Peyer's patch (tissue), 4 donors: ENCODE measurements at regions not wholly inside any gene's neighbourhood (a gene's known extent, or its start where the extent isn't known, plus 50 kb on each side); places are given as distances from the start of the nearest gene placed in this dataset.

Experiments
- DNase-seq, 3 donors: peaks; one replicate each; pipeline ENCODE4 v3.0.0-alpha.2; 2017 to 2019
- H3K27ac ChIP-seq, 4 donors: fragments of 200-600 bp; sonication (generic); one replicate each; pipeline ENCODE4 v1.5.1; 2016 to 2019
- H3K27me3 ChIP-seq, 2 donors: fragments of 200-600 bp; sonication (generic); one replicate each; pipeline ENCODE4 v1.5.1; 2019
- H3K36me3 ChIP-seq, 3 donors: fragments of 200-600 bp; sonication (generic); one replicate each; pipeline ENCODE4 v1.5.1; 2016 to 2019
- H3K4me1 ChIP-seq, 4 donors: fragments of 200-600 bp; sonication (generic); one replicate each; pipeline ENCODE4 v1.5.1; 2016 to 2019
- H3K4me3 ChIP-seq, 4 donors: fragments of 200-600 bp; sonication (generic); 1 replicate in 3 of 4; 2 replicates in 1 of 4; pipeline ENCODE4 v1.5.1; 2016 to 2019; ENCODE audit warnings: mild to moderate bottlenecking in 1 of 4
- H3K9me3 ChIP-seq, 4 donors: fragments of 200-600 bp; sonication (generic); one replicate each; pipeline ENCODE4 v1.5.1; 2016 to 2019; ENCODE audit warnings: mild to moderate bottlenecking in 1 of 4
- POLR2A ChIP-seq, 2 donors: fragments of 450-650 bp; IDR thresholded peaks; one replicate each; pipeline ENCODE4 v1.5.1; 2017; ENCODE audit warnings: antibody characterized with exemption in 2 of 2, mild to moderate bottlenecking in 2 of 2, moderate library complexity in 2 of 2
- TF ChIP-seq, protein P1 (sequence below), 6 experiments: fragments of 450-650 bp in 4 of 6; fragments of 200-600 bp in 2 of 6; sonication (generic) in 1 of 6; IDR thresholded peaks; one replicate each; pipeline ENCODE4 v1.5.1; 2017 to 2019; ENCODE audit warnings: antibody characterized with exemption in 6 of 6, mild to moderate bottlenecking in 3 of 6, moderate library complexity in 1 of 6

GRCh38 chr13:81987677-81988357 lies 1646.9 kb upstream of the SPRY2 start:
- no peak for DNase-seq
- H3K4me3 ChIP-seq: no peak overlapping the region
- H3K27me3 ChIP-seq: no peaks in the 10 kb centered on the region
- H3K27ac ChIP-seq: no peak overlapping the region
- no peaks in the 10 kb centered on the region for H3K4me1 ChIP-seq
- H3K9me3 ChIP-seq: peaks cover 0 to 5% (median 0%) of the 10 kb centered on the region in 4 donors
- TF ChIP-seq POLR2A (IDR thresholded peaks at IDR 0.05): no peak
- TF ChIP-seq, protein P1, sequence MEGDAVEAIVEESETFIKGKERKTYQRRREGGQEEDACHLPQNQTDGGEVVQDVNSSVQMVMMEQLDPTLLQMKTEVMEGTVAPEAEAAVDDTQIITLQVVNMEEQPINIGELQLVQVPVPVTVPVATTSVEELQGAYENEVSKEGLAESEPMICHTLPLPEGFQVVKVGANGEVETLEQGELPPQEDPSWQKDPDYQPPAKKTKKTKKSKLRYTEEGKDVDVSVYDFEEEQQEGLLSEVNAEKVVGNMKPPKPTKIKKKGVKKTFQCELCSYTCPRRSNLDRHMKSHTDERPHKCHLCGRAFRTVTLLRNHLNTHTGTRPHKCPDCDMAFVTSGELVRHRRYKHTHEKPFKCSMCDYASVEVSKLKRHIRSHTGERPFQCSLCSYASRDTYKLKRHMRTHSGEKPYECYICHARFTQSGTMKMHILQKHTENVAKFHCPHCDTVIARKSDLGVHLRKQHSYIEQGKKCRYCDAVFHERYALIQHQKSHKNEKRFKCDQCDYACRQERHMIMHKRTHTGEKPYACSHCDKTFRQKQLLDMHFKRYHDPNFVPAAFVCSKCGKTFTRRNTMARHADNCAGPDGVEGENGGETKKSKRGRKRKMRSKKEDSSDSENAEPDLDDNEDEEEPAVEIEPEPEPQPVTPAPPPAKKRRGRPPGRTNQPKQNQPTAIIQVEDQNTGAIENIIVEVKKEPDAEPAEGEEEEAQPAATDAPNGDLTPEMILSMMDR (IDR thresholded peaks at IDR 0.05): no peak
- H3K36me3 ChIP-seq: no peaks in the 10 kb centered on the region

DNA sequence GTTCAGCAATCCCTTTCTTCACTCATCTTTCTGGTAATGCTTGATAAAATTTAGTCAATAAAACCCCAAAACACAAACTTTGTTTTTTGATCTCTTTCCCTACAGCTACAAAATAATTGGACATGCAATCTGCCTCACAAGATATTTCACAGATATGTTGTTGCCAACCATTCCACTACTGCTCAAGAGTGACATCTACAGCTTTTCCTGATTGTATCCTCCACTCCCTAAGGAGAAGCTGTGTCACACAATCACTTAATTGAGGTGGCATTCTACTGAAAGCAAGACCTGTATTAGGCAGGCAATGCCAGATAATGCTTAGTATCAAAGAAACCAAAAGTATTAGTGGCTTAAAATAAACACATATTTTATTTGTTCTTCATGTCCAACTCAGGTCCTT lies 1646.2 kb upstream of the SPRY2 start:
- H3K27me3 ChIP-seq: no peaks in the 10 kb centered on the region
- no peak for TF ChIP-seq POLR2A (IDR thresholded peaks at IDR 0.05)
- TF ChIP-seq, protein P1 (IDR thresholded peaks at IDR 0.05): no peak
- H3K4me1 ChIP-seq: no peaks in the 10 kb centered on the region
- no peak overlapping the region for H3K4me3 ChIP-seq
- H3K36me3 ChIP-seq: no peaks in the 10 kb centered on the region
- DNase-seq: no peak
- H3K27ac ChIP-seq: no peak overlapping the region
- H3K9me3 ChIP-seq: peaks cover 0 to 5% (median 0%) of the 10 kb centered on the region in 4 donors

DNA sequence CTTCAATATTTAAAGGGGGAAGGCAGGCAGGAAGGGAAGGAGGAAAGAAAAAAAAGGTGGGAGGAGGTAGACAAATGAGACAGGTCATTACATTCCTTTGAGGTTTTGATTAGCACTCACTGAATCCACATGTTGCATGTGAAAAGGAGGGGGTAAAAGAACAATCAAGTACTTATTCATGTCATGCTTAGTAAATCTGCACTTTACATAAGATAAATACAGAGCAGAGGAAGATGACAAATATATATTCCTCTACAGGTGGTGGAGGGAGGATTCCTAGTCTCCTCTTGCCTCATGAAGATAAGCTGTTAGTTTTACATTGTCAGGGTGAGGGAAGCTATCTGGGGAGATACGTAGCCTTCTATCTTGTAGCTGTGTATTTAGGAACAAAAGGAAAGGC lies 1645.4 kb upstream of the SPRY2 start:
- TF ChIP-seq, protein P1 (IDR thresholded peaks at IDR 0.05): no peak
- no peak for TF ChIP-seq POLR2A (IDR thresholded peaks at IDR 0.05)

DNA sequence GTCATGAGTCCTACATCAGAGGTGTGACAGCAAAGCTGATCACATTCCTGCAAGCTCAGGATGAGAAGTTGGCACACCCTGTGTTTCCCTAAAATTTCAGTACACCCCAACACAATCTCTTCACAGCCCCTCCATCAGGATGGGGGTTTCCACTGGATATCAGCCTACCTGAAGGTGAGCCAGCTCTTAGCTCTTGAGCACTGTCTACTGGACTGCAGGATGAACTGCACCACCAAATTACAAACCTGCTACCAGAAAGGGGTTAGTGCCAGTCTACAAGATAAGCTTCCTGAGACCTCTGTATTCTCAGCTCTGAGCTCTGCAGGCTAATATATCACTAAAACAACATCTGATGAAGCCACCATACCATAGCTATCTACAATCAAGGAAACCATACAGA lies 1616.2 kb upstream of the SPRY2 start:
- no peak overlapping the region for H3K4me3 ChIP-seq
- no peaks in the 10 kb centered on the region for H3K4me1 ChIP-seq
- no peak for DNase-seq
- no peak for TF ChIP-seq POLR2A (IDR thresholded peaks at IDR 0.05)
- TF ChIP-seq, protein P1 (IDR thresholded peaks at IDR 0.05): no peak
- H3K27ac ChIP-seq: no peak overlapping the region
- no peaks in the 10 kb centered on the region for H3K27me3 ChIP-seq
- no peaks in the 10 kb centered on the region for H3K36me3 ChIP-seq
- H3K9me3 ChIP-seq: no peaks in the 10 kb centered on the region

More for the DNA sequence above, 1645.4 kb upstream of the SPRY2 start:
- no peak for DNase-seq
- Histone ChIP-seq H3K27ac (no peak overlapping the region), H3K9me3 (peaks cover 0 to 5% (median 0%) of the 10 kb centered on the region in 4 donors), H3K36me3 (no peaks in the 10 kb centered on the region), H3K4me1 (no peaks in the 10 kb centered on the region), H3K27me3 (no peaks in the 10 kb centered on the region), H3K4me3 (no peak overlapping the region)

GRCh38 chr13:81929988-81930387 lies 1589.1 kb upstream of the SPRY2 start:
- Histone ChIP-seq H3K9me3 (no peaks in the 10 kb centered on the region), H3K36me3 (no peaks in the 10 kb centered on the region), H3K27ac (no peak overlapping the region), H3K4me1 (no peaks in the 10 kb centered on the region), H3K27me3 (no peaks in the 10 kb centered on the region), H3K4me3 (no peak overlapping the region)
- TF ChIP-seq, protein P1 (IDR thresholded peaks at IDR 0.05): no peak
- TF ChIP-seq POLR2A (IDR thresholded peaks at IDR 0.05): no peak
- DNase-seq: no peak
